HG02623 (cell line): ENCODE measurements at regions not wholly inside any gene's neighbourhood (a gene's known extent, or its start where the extent isn't known, plus 50 kb on each side); places are given as distances from the start of the nearest gene placed in this dataset.

Experiments
- ATAC-seq: cut with Tn5 transposase; IDR thresholded peaks from one replicate; pipeline ENCODE4 v1.9.1; 2021; ENCODE audit warnings: moderate library complexity; ENCODE audit not compliant: unreplicated experiment

GRCh38 chr21:38918607-38919346, 113.0 kb downstream of the ETS2 start:
- ATAC-seq = no peak

GRCh38 chr21:38917043-38917774, 111.5 kb downstream of the ETS2 start:
- ATAC-seq = no peak

- no peak for ATAC-seq
Observed at GRCh38 chr21:38916214-38916964, 110.7 kb downstream of the ETS2 start.

DNA sequence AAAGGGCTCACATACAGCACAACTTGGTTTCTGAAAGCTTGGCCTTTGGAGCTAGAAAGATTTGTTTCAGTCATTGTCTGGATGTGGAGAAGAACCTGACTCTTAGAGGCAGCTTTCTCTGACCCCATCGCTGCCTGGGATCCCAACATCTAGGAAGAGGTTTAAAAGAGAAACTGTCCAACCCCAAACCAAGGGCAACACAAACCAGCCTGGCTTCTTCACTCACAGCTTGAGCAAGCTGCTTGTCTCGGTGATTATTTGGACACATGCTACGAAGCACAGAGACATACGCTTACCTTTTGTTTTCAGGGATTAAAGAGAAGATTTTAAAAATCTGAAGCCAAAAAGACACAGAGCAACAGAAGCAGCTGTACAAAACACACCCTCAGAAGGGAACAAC, 109.8 kb downstream of the ETS2 start:
- no peak for ATAC-seq

- ATAC-seq = no peak
Observed at GRCh38 chr21:38914528-38915293, 109.0 kb downstream of the ETS2 start.

GRCh38 chr21:38913893-38914527, 108.3 kb downstream of the ETS2 start:
- no peak for ATAC-seq

DNA sequence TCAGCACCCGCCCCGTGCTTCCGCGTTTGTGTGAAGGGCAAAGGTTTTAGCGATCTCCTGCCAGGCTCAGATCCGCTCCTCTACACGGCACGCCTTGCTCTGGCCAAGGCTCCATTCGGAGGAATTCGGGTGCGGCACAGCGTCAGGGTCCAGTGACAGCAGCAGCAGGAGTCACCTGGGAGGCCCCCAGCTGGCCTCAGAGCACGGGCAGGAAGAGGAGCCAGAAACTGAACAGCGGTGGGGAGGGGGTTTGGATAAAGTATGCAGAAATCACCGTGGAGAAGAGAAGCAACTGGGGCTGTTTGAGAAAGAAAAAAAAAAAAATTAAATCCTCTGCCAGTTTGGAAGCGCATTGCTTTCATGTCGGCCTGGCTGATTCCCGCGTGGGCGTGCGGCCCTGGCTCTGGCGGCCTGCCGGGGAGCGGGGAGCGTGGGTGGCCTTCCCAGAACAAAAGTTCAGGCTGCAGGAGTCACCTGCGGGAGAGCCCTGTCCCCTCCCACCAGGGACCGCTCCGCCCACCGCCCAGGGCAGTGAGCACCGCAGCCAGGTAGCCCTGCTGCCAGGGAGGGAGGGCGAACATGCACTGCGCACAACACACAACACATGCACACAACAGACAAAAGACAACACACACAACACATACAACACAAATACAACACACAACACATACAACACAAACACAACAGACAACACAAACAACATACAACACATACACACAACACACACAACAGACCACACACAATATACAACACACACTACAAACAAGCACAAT, 107.6 kb downstream of the ETS2 start:
- no peak for ATAC-seq

- no peak for ATAC-seq
Observed at GRCh38 chr21:38912789-38913119, 107.0 kb downstream of the ETS2 start.

DNA sequence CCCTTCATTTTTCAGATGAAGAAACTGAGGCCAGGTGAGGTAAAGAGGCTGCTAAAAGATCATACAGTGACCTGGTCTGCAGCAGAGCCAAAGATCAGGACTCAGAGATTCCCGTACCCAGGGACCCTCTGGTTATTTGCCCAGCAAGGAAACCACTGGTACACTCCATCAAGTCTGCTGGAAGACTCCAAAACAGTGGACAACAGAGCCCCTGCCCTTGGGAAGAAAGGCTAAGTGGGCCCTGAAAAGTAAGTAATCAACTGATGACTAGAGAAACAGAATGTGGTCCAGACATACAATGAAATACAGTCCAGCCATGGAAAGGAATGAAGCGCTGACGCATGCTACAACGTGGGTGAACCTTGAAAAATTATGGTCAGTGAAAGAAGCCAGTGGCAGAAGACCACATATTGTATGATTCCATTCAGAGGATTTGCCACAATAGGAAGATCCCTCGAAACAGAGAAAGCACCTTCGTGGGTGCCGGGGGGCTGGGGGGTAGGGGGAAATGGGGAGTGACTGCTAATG, 106.4 kb downstream of the ETS2 start:
- no peak for ATAC-seq

- ATAC-seq = no peak
Observed at GRCh38 chr21:38911484-38912101, 105.9 kb downstream of the ETS2 start.

DNA sequence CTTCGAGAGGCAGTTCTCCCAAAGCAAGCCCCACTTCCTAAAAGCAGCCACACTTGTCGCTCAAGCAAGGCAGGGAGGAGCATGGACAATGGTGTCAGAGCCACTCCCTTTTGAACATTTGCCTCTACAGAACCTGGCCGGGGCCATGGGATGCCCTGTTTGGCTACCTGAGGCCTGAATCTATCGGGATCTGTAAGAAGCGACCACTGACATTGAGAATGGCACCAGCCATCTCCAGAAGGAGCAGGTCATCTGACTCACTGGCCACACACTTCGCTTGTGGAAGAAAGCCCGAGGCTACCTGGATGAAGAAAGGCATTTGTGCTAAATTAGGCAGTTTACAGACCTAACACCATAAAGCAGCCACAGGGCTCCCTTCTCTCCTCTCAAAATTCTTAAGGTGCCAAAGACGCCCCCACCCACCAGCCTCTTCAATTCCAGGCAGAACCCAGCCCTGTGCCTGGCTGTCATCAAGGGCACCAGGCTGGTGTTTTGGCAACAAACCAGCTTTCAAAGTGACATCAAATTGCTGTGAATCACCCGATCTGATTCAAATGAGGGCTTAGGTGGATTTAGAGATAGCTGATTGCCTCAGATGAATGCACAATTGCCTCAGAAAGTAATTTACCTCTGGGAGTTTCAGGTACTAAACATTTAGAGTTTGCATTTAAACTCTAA, 104.8 kb downstream of the ETS2 start:
- no peak for ATAC-seq

- no peak for ATAC-seq
Observed at GRCh38 chr21:38909929-38910328, 104.2 kb downstream of the ETS2 start.

- ATAC-seq = no peak
Observed at GRCh38 chr21:38909109-38909508, 103.4 kb downstream of the ETS2 start.

DNA sequence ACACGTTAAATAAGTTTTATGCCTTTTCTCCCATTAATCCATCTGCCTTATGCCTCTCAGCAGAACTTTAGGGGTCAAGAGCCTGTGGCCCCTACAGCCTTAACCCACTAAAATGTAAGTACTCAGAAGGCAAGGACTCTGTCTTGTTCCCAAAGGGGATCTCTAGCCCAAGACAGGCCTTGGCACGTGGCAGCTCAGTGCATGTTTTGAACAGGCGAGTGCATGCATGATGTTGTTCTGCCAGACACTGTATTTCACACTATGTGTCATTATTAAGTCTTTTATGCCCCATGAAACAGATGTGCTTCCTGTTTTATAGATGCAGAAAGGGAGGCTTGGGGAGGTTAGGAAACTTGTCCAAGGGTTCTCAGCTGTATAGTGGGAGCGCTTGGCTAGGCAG, 102.8 kb downstream of the ETS2 start:
- ATAC-seq = no peak

- ATAC-seq = no peak
Observed at GRCh38 chr21:38905752-38906151, 100.0 kb downstream of the ETS2 start.

- no peak for ATAC-seq
Observed at GRCh38 chr21:38905328-38905727, 99.6 kb downstream of the ETS2 start.

- no peak for ATAC-seq
Observed at GRCh38 chr21:38903690-38904139, 98.0 kb downstream of the ETS2 start.

- no peak for ATAC-seq
Observed at GRCh38 chr21:38902608-38903445, 97.1 kb downstream of the ETS2 start.
